Hepatocyte (in vitro differentiated cells): ENCODE measurements at regions not wholly inside any gene's neighbourhood (a gene's known extent, or its start where the extent isn't known, plus 50 kb on each side); places are given as distances from the start of the nearest gene placed in this dataset.

Source experiments
- DNase-seq: peaks from one replicate; pipeline ENCODE4 v3.0.0-alpha.2; 2016; ENCODE audit warnings: low spot score
- H2AFZ ChIP-seq: fragments of 200-600 bp; sonication (generic); 2 replicates; pipeline ENCODE4 v1.6.0; 2016; ENCODE audit warnings: antibody characterized with exemption, mild to moderate bottlenecking
- H3K27ac ChIP-seq: fragments of 200-600 bp; sonication (generic); 2 replicates; pipeline ENCODE4 v1.5.1; 2016; ENCODE audit warnings: mild to moderate bottlenecking
- H3K27me3 ChIP-seq: fragments of 200-600 bp; sonication (generic); 2 replicates; pipeline ENCODE4 v1.6.1; 2016
- H3K36me3 ChIP-seq: fragments of 200-600 bp; sonication (generic); replicated peaks from 2 replicates; pipeline ENCODE4 v1.5.1; 2016; ENCODE audit warnings: low read depth; ENCODE audit not compliant: insufficient read depth
- H3K4me1 ChIP-seq: fragments of 200-600 bp; sonication (generic); 2 replicates; pipeline ENCODE4 v1.5.1; 2016; ENCODE audit warnings: mild to moderate bottlenecking, moderate library complexity; ENCODE audit not compliant: insufficient read depth
- H3K4me2 ChIP-seq: fragments of 200-600 bp; sonication (generic); 2 replicates; pipeline ENCODE4 v1.6.0; 2016
- H3K4me3 ChIP-seq: fragments of 200-600 bp; sonication (generic); 2 replicates; pipeline ENCODE4 v1.5.1; 2016; ENCODE audit warnings: mild to moderate bottlenecking
- H3K79me2 ChIP-seq: fragments of 200-600 bp; sonication (generic); 2 replicates; pipeline ENCODE4 v1.6.0; 2017; ENCODE audit warnings: mild to moderate bottlenecking
- H3K9me2 ChIP-seq: fragments of 200-600 bp; sonication (generic); replicated peaks from 2 replicates; pipeline ENCODE4 v1.6.0; 2017; ENCODE audit warnings: mild to moderate bottlenecking; ENCODE audit not compliant: insufficient read depth
- H3K9me3 ChIP-seq: fragments of 200-600 bp; sonication (generic); 2 replicates; pipeline ENCODE4 v1.5.1; 2016; ENCODE audit warnings: low read depth, mild to moderate bottlenecking
- H4K20me1 ChIP-seq: fragments of 200-600 bp; sonication (generic); 2 replicates; pipeline ENCODE4 v1.6.0; 2016; ENCODE audit warnings: mild to moderate bottlenecking; ENCODE audit not compliant: insufficient read depth, poor library complexity, severe bottlenecking
- CTCF ChIP-seq: fragments of 200-600 bp; sonication (generic); IDR thresholded peaks from 2 replicates; pipeline ENCODE4 v1.5.1; 2016; ENCODE audit warnings: antibody characterized with exemption, mild to moderate bottlenecking; ENCODE audit not compliant: poor library complexity
- EZH2 ChIP-seq: fragments of 200-600 bp; sonication (generic); IDR thresholded peaks from 2 replicates; pipeline ENCODE4 v1.6.1; 2016; ENCODE audit warnings: antibody characterized with exemption, mild to moderate bottlenecking, borderline replicate concordance
- EZH2phosphoT487 ChIP-seq: fragments of 200-600 bp; sonication (generic); IDR thresholded peaks from one replicate; pipeline ENCODE4 v1.6.1; 2018; ENCODE audit warnings: antibody characterized with exemption, mild to moderate bottlenecking, low read depth, moderate library complexity; ENCODE audit not compliant: unreplicated experiment, severe bottlenecking
- WGBS: methylation state at CpG from one replicate; pipeline ENCODE4 v1.1.6; 2016; ENCODE audit warnings: low lambda C conversion rate; ENCODE audit errors: missing lambda C conversion rate; 5-methylcytosine and 5-hydroxymethylcytosine counted together

GRCh38 chr18:41820784-41821183 lies 134.2 kb upstream of the PIK3C3 start:
- Histone ChIP-seq H3K4me2 (no peak overlapping the region), H4K20me1 (no peaks in the 10 kb centered on the region), H3K27ac (no peak overlapping the region), H3K4me3 (no peak overlapping the region), H3K36me3 (no peaks in the 10 kb centered on the region), H2AFZ (no peak overlapping the region), H3K4me1 (no peaks in the 10 kb centered on the region), H3K9me3 (no peaks in the 10 kb centered on the region), H3K9me2 (no peaks in the 10 kb centered on the region), H3K79me2 (no peaks in the 10 kb centered on the region), H3K27me3 (no peaks in the 10 kb centered on the region)
- TF ChIP-seq EZH2 (no peak), EZH2phosphoT487 (no peak), CTCF (no peak)
- 89% methylated on average over 3 of the region's 3 CpGs for WGBS
- DNase-seq, result no peak

- Histone ChIP-seq H3K4me2 (no peak overlapping the region), H3K79me2 (no peaks in the 10 kb centered on the region), H4K20me1 (no peaks in the 10 kb centered on the region), H2AFZ (no peak overlapping the region), H3K36me3 (no peaks in the 10 kb centered on the region), H3K27ac (no peak overlapping the region), H3K4me3 (no peak overlapping the region), H3K27me3 (no peaks in the 10 kb centered on the region), H3K9me3 (no peaks in the 10 kb centered on the region), H3K4me1 (no peaks in the 10 kb centered on the region), H3K9me2 (no peaks in the 10 kb centered on the region)
- WGBS, result 86% methylated on average over 11 of the region's 11 CpGs
- TF ChIP-seq CTCF, result no peak
- no peak for TF ChIP-seq EZH2phosphoT487
- TF ChIP-seq EZH2, result no peak
- no peak for DNase-seq
Measured at GRCh38 chr18:41818381-41819355, 136.4 kb upstream of the PIK3C3 start.

- no peaks in the 10 kb centered on the region for H3K4me1 ChIP-seq
- no peak for DNase-seq
- no peak for TF ChIP-seq CTCF
- TF ChIP-seq EZH2phosphoT487, result no peak
- TF ChIP-seq EZH2, result no peak
- no peaks in the 10 kb centered on the region for H4K20me1 ChIP-seq
- no peak overlapping the region for H3K27ac ChIP-seq
- H3K79me2 ChIP-seq, result no peaks in the 10 kb centered on the region
- no peaks in the 10 kb centered on the region for H3K36me3 ChIP-seq
- H3K4me3 ChIP-seq, result no peak overlapping the region
- H3K9me3 ChIP-seq, result no peaks in the 10 kb centered on the region
- no peaks in the 10 kb centered on the region for H3K27me3 ChIP-seq
- no peak overlapping the region for H3K4me2 ChIP-seq
- no peak overlapping the region for H2AFZ ChIP-seq
- 88% methylated on average over 2 of the region's 2 CpGs for WGBS
- no peaks in the 10 kb centered on the region for H3K9me2 ChIP-seq
Measured at GRCh38 chr18:41814651-41815050, 140.4 kb upstream of the PIK3C3 start.
